ENCODE measurements at regions not wholly inside any gene's neighbourhood (a gene's known extent, or its start where the extent isn't known, plus 50 kb on each side); places are given as distances from the start of the nearest gene placed in this dataset.

- TF ChIP-seq CTCF (conservative IDR thresholded peaks at IDR 0.05) = no peak
- H3K27ac ChIP-seq = no peak overlapping the region
Measured at GRCh38 chr4:96626023-96626422, 786.1 kb downstream of the PDHA2 start.

DNA sequence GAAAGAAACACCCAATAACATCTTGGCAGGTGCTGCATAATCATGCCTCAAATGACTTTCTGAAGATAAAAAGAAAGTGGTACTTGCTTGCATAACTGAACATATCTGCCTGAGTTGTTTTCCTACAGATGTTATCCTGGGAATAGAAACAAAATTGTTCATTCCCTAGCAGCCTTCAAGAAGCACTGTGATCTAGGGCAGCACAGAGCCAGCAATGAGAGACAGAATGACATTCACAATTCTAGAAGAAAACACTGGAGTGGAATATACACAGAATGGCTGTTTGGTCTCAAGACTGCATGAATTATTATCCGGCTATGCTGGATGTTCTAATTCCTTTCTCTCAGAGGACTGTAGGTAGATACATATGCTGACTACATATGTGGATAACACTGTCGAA lies 790.9 kb downstream of the PDHA2 start:
- no peak overlapping the region for H3K27ac ChIP-seq
- TF ChIP-seq CTCF (conservative IDR thresholded peaks at IDR 0.05) = no peak

DNA sequence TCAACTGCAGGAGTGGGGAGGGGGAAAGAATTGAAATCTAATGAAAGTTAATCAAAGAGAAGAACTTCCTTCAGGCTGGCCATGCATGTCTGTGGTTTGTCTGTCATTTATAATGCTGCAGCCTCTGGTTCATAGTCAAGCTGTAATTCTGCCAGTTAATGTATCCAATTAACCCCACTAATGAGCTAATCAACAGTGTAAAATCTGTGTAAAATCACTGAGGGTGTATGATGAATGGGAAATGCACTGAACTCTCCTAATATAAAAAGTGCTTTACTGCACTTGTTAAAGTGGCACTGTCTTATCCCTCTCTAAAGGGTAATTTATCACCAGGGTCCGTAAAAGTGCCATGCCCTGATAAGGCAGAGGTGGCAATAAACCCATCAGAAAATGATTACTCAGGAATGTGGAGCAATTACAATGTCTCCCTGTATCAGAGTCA lies 798.1 kb downstream of the PDHA2 start:
- TF ChIP-seq CTCF (conservative IDR thresholded peaks at IDR 0.05) = no peak
- no peak overlapping the region for H3K27ac ChIP-seq

GRCh38 chr4:96639932-96640331 lies 800.0 kb downstream of the PDHA2 start:
- TF ChIP-seq CTCF (conservative IDR thresholded peaks at IDR 0.05) = no peak
- no peak overlapping the region for H3K27ac ChIP-seq

GRCh38 chr4:96642490-96642889 lies 802.6 kb downstream of the PDHA2 start:
- H3K27ac ChIP-seq = no peak overlapping the region
- no peak for TF ChIP-seq CTCF (conservative IDR thresholded peaks at IDR 0.05)

- no peak overlapping the region for H3K27ac ChIP-seq
- TF ChIP-seq CTCF (conservative IDR thresholded peaks at IDR 0.05) = no peak
Measured at GRCh38 chr4:96646146-96646545, 806.3 kb downstream of the PDHA2 start.

DNA sequence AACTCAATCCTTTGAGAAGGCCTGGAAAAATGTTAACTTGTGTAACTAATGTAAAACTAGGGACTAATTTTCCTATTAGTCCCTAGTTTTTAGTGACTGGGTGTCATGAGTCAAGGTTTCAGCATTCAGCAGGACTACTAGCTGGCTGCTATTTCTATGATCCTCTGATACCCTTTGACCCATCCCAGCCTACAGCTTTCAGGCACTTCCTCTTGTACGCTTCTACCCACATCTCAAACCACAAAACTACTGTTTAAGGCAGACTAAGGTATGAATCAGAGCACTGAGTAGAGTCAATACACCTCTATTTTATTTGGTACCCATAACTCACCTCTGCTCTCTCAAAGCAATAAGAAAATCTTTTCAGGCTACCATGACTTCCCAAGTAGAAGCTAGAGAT lies 809.6 kb downstream of the PDHA2 start:
- no peak overlapping the region for H3K27ac ChIP-seq
- TF ChIP-seq CTCF (conservative IDR thresholded peaks at IDR 0.05) = no peak

GRCh38 chr4:96652158-96652557 lies 812.3 kb downstream of the PDHA2 start:
- H3K27ac ChIP-seq = no peak overlapping the region
- TF ChIP-seq CTCF (conservative IDR thresholded peaks at IDR 0.05) = no peak
